ENCODE measurements at regions not wholly inside any gene's neighbourhood (a gene's known extent, or its start where the extent isn't known, plus 50 kb on each side); places are given as distances from the start of the nearest gene placed in this dataset.

GRCh38 chr10:90130321-90131086 is 429.1 kb downstream of the KIF20B start:
- H3K4me1 ChIP-seq: no peaks in the 10 kb centered on the region
- no peak for DNase-seq
- H3K27me3 ChIP-seq: no peaks in the 10 kb centered on the region
- no peak overlapping the region for H3K4me3 ChIP-seq
- intact Hi-C loops (cut with DNase I): no loop called here
- H3K36me3 ChIP-seq: no peaks in the 10 kb centered on the region
- no peak overlapping the region for H3K27ac ChIP-seq
- TF ChIP-seq EP300 (IDR thresholded peaks at IDR 0.05) (no peak), POLR2AphosphoS5 (IDR thresholded peaks at IDR 0.05) (no peak), CTCF (IDR thresholded peaks at IDR 0.05) (no peak), POLR2A (IDR thresholded peaks at IDR 0.05) (no peak)
- H3K9me3 ChIP-seq: peaks cover 2 to 7% (median 4%) of the 10 kb centered on the region in 4 donors
- WGBS, 2 donors: 87 to 92% methylated on average over 2 of the region's 2 CpGs

- 66 to 93% methylated on average over 2 of the region's 2 CpGs for WGBS, 2 donors
- intact Hi-C loops (cut with DNase I): no loop called here
- no peaks in the 10 kb centered on the region for H3K4me1 ChIP-seq
- no peaks in the 10 kb centered on the region for H3K36me3 ChIP-seq
- H3K27me3 ChIP-seq: no peaks in the 10 kb centered on the region
- H3K9me3 ChIP-seq: peaks cover 19 to 29% (median 22%) of the 10 kb centered on the region in 4 donors
- TF ChIP-seq CTCF (IDR thresholded peaks at IDR 0.05) (no peak), EP300 (IDR thresholded peaks at IDR 0.05) (no peak), POLR2A (IDR thresholded peaks at IDR 0.05) (no peak), POLR2AphosphoS5 (IDR thresholded peaks at IDR 0.05) (no peak)
- no peak overlapping the region for H3K27ac ChIP-seq
- DNase-seq: no peak
- H3K4me3 ChIP-seq: no peak overlapping the region
Measured at GRCh38 chr10:90133606-90134005, 432.2 kb downstream of the KIF20B start.

GRCh38 chr10:90136731-90137316 is 435.4 kb downstream of the KIF20B start:
- TF ChIP-seq CTCF (IDR thresholded peaks at IDR 0.05): no peak
- TF ChIP-seq POLR2A (IDR thresholded peaks at IDR 0.05): no peak
- no peak for TF ChIP-seq EP300 (IDR thresholded peaks at IDR 0.05)
- no peak for TF ChIP-seq POLR2AphosphoS5 (IDR thresholded peaks at IDR 0.05)
- Histone ChIP-seq H3K27ac (no peak overlapping the region), H3K4me1 (no peaks in the 10 kb centered on the region), H3K4me3 (no peak overlapping the region), H3K27me3 (no peaks in the 10 kb centered on the region), H3K9me3 (peaks cover 19 to 31% (median 24%) of the 10 kb centered on the region in 4 donors), H3K36me3 (no peaks in the 10 kb centered on the region)
- no peak for DNase-seq
- intact Hi-C loops (cut with DNase I): no loop called here
- WGBS, 2 donors: 77 to 78% methylated on average over 8 of the region's 8 CpGs

- intact Hi-C loops (cut with DNase I): no loop called here
- Histone ChIP-seq H3K27ac (no peak overlapping the region), H3K4me3 (no peak overlapping the region), H3K4me1 (no peaks in the 10 kb centered on the region), H3K9me3 (peaks cover 19 to 31% (median 24%) of the 10 kb centered on the region in 4 donors), H3K27me3 (no peaks in the 10 kb centered on the region), H3K36me3 (no peaks in the 10 kb centered on the region)
- TF ChIP-seq CTCF (IDR thresholded peaks at IDR 0.05) (no peak), EP300 (IDR thresholded peaks at IDR 0.05) (no peak), POLR2AphosphoS5 (IDR thresholded peaks at IDR 0.05) (no peak), POLR2A (IDR thresholded peaks at IDR 0.05) (no peak)
- 53 to 79% methylated on average over 4 of the region's 4 CpGs for WGBS, 2 donors
- no peak for DNase-seq
Measured at GRCh38 chr10:90138844-90139243, 437.5 kb downstream of the KIF20B start.

Measured in sigmoid colon (tissue), 6 donors.